ENCODE measurements at regions not wholly inside any gene's neighbourhood (a gene's known extent, or its start where the extent isn't known, plus 50 kb on each side); places are given as distances from the start of the nearest gene placed in this dataset.

- Histone ChIP-seq H3K27ac (ENCODE audit: control insufficient read depth, insufficient read depth) (no peak overlapping the region), H3K27me3 (replicated peaks in 1 of 2; ENCODE audit: control insufficient read depth in 2 of 2, insufficient read depth in 2 of 2, low read length in 1 of 2) (no peaks in the 10 kb centered on the region; a peak in 1 of 4 replicates), H3K4me2 (ENCODE audit: control insufficient read depth, insufficient read depth) (no peak overlapping the region), H2AFZ (ENCODE audit: control insufficient read depth, low read depth, low read length) (no peak overlapping the region), H4K20me1 (ENCODE audit: control insufficient read depth, insufficient read depth) (no peaks in the 10 kb centered on the region), H3K4me1 (ENCODE audit: control insufficient read depth, insufficient read depth, low read length) (no peaks in the 10 kb centered on the region), H3K9me3 (replicated peaks; ENCODE audit: control insufficient read depth, insufficient read depth, low read length) (no peaks in the 10 kb centered on the region; the same call in 2 of the 3 replicates), H3K9ac (ENCODE audit: control insufficient read depth, insufficient read depth, low read length) (no peak overlapping the region), H3K4me3 (no peak overlapping the region), H3K79me2 (ENCODE audit: control insufficient read depth, insufficient read depth, low read length) (no peaks in the 10 kb centered on the region), H3K36me3 (ENCODE audit: control insufficient read depth in 2 of 2, insufficient read depth in 2 of 2, low read length in 1 of 2) (no peaks in the 10 kb centered on the region)
- TF ChIP-seq MTA3 (IDR thresholded peaks at IDR 0.05; ENCODE audit: borderline replicate concordance, low read length) (no peak), NBN (IDR thresholded peaks at IDR 0.05) (no peak), IRF5 (IDR thresholded peaks at IDR 0.05; ENCODE audit: borderline replicate concordance) (no peak), BMI1 (IDR thresholded peaks at IDR 0.05; ENCODE audit: borderline replicate concordance) (no peak), POLR2A (IDR thresholded peaks at IDR 0.05; ENCODE audit: low read depth, low read length) (no peak), CBX3 (IDR thresholded peaks at IDR 0.05; ENCODE audit: borderline replicate concordance, low read depth) (no peak), IRF3 (IDR thresholded peaks at IDR 0.05) (no peak), EED (IDR thresholded peaks at IDR 0.05; ENCODE audit: low read depth) (no peak), CBFB (IDR thresholded peaks at IDR 0.05; ENCODE audit: low read depth) (no peak), YBX1 (IDR thresholded peaks at IDR 0.05) (no peak), IRF4 (IDR thresholded peaks at IDR 0.05; ENCODE audit: low read depth, low read length) (no peak), PBX3 (IDR thresholded peaks at IDR 0.05; ENCODE audit: insufficient replicate concordance, low read depth, low read length) (no peak), USF2 (IDR thresholded peaks at IDR 0.05; ENCODE audit: borderline replicate concordance, low read depth, low read length) (no peak), HSF1 (IDR thresholded peaks at IDR 0.05; ENCODE audit: low read depth, low read length) (no peak), HCFC1 (IDR thresholded peaks at IDR 0.05; ENCODE audit: low read length) (no peak), KDM1A (IDR thresholded peaks at IDR 0.05; ENCODE audit: borderline replicate concordance) (no peak), LARP7 (IDR thresholded peaks at IDR 0.05) (no peak), RAD21 (IDR thresholded peaks at IDR 0.05; ENCODE audit: insufficient read depth, low read depth, low read length) (no peak), TCF3 (IDR thresholded peaks at IDR 0.05; ENCODE audit: borderline replicate concordance, insufficient read depth, low read depth, low read length) (no peak)
- in situ Hi-C loops (cut with MboI) = no loop called here
- ATAC-seq (no peak), FAIRE-seq (no peak), DNase-seq (ENCODE audit: low read depth, low spot score) (no peak)
- intact Hi-C loops (cut with micrococcal nuclease; ENCODE audit: unreplicated experiment) = no loop called here
- BruUV-seq (replicated peaks) = no TSS peak
- RAD21 ChIA-PET (ENCODE audit: unreplicated experiment) = no interaction called here
- POLR2A ChIA-PET = no interaction called here
- CTCF ChIA-PET = no interaction called here
- 0% methylated on average over 1 of the region's 1 CpG for WGBS (ENCODE audit: insufficient coverage, insufficient replicate concordance, low lambda C conversion rate, missing lambda C conversion rate)
- SMC1A ChIA-PET (ENCODE audit: uncharacterized antibody, unreplicated experiment) = no interaction called here
Measured at GRCh38 chr10:27391325-27391724, 112.8 kb upstream of the RAB18 start.
